Natural killer cell treated with Interleukin-12 subunit alpha and Interleukin-12 subunit beta and Interleukin-15 and Interleukin-18, amount 100 ng/mL, for 72 hours (primary cell): ENCODE measurements at regions not wholly inside any gene's neighbourhood (a gene's known extent, or its start where the extent isn't known, plus 50 kb on each side); places are given as distances from the start of the nearest gene placed in this dataset.

Experiments
- ATAC-seq, 2 donors: fragments of 150-1000 bp; cut with Tn5 transposase in 1 of 2; sonication (Bioruptor Pico), chemical (Tn5 transposase) in 1 of 2; 2 replicates each; pipeline ENCODE4 v1.10.0; 2021
- DNase-seq: peaks from one replicate; pipeline ENCODE4 v3.0.0; 2022; ENCODE audit warnings: low spot score
- H3K27ac Mint-ChIP-seq, 2 donors: 1 replicate in 1 of 2; 2 replicates in 1 of 2; pipeline ENCODE4 v1.8.0; 2022; ENCODE audit warnings: mixed read lengths in 2 of 2, mild to moderate bottlenecking in 1 of 2, moderate library complexity in 1 of 2
- H3K27me3 Mint-ChIP-seq, 2 donors: 1 replicate in 1 of 2; 2 replicates in 1 of 2; pipeline ENCODE4 v1.8.0; 2022; ENCODE audit warnings: mixed read lengths in 2 of 2
- H3K36me3 Mint-ChIP-seq: one replicate; pipeline ENCODE4 v1.8.0; 2022; ENCODE audit warnings: mixed read lengths
- H3K4me1 Mint-ChIP-seq, 2 donors: 1 replicate in 1 of 2; 2 replicates in 1 of 2; pipeline ENCODE4 v1.8.0; 2022; ENCODE audit warnings: low read depth in 2 of 2, mixed read lengths in 2 of 2, mild to moderate bottlenecking in 1 of 2
- H3K4me3 Mint-ChIP-seq: one replicate; pipeline ENCODE4 v1.8.0; 2022; ENCODE audit warnings: mixed read lengths
- H3K9me3 Mint-ChIP-seq: 2 replicates; pipeline ENCODE4 v1.8.0; 2022; ENCODE audit warnings: mixed read lengths

DNA sequence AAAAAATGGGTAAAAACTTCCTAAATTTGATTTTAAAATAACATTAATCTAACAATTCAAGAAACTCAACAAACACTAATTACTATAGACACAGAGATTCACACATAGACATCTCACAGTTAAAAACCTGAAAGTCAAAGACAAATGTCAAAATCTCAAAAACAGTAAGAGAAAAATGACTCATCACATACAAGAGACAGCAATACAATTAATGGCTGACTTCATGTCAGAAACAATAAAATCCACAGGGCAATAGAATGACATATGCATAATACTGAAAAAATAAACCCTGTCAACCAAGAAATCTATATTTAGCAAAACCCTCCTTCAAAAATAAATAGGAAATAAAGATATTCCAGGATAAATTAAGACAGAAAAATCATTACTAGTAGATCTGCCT lies 200.4 kb downstream of the CEMIP2 start:
- H3K36me3 Mint-ChIP-seq: no peaks in the 10 kb centered on the region
- ATAC-seq: no peak

DNA sequence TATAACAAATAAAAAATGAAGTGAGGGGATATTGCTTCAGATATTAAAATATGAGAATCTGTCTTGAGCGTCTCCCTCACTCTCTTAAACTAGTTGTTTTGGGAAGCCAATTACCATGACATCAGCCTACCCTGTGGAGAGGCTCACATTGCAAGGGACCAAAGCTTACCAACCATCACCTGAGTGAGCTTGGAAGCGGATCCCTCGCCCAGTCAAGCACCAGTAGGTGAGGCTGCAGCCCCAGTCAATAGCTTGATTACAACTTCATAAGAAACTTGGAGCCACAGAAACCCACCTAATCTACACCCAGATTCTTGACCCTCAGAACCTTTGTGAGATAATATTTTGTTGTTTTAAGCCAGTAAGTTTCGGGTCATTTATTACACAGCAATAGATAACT lies 206.2 kb downstream of the CEMIP2 start:
- H3K9me3 Mint-ChIP-seq: no peaks in the 10 kb centered on the region
- H3K27me3 Mint-ChIP-seq: peaks cover 7 to 24% of the 10 kb centered on the region in 2 donors
- H3K4me3 Mint-ChIP-seq: no peak overlapping the region
- no peaks in the 10 kb centered on the region for H3K36me3 Mint-ChIP-seq
- no peak overlapping the region for H3K27ac Mint-ChIP-seq
- no peaks in the 10 kb centered on the region for H3K4me1 Mint-ChIP-seq
- DNase-seq (no peak), ATAC-seq (no peak)

More for the DNA sequence above, 200.4 kb downstream of the CEMIP2 start:
- no peak overlapping the region for H3K27ac Mint-ChIP-seq
- no peak overlapping the region for H3K4me3 Mint-ChIP-seq
- no peak for DNase-seq
- peaks cover 9 to 26% of the 10 kb centered on the region in 2 donors for H3K27me3 Mint-ChIP-seq
- H3K4me1 Mint-ChIP-seq: no peaks in the 10 kb centered on the region
- H3K9me3 Mint-ChIP-seq: no peaks in the 10 kb centered on the region

DNA sequence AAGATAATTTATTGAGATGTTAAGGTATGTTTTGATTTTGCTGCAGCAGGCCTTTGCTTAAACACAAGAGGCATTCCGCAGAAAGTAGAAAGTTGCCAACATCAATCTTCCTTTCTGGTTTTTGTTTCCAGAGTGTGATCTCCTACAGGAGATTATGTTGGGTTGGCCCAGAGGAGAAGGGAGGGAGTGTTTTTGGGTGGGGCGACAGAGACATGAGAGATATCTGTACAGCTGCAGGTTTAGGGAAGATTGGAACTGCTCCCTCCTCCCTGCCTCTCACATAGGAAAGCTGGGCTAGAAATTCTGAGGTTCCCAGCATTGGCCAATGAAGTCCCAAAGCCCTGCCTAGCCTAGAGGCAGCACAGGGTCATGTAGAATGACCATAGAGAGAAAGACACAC lies 211.0 kb downstream of the CEMIP2 start:
- ATAC-seq (no peak), DNase-seq (no peak)
- Mint-ChIP-seq H3K4me3 (no peak overlapping the region), H3K4me1 (no peaks in the 10 kb centered on the region), H3K36me3 (no peaks in the 10 kb centered on the region), H3K9me3 (no peaks in the 10 kb centered on the region), H3K27ac (no peak overlapping the region), H3K27me3 (peaks cover 18 to 37% of the 10 kb centered on the region in 2 donors)

DNA sequence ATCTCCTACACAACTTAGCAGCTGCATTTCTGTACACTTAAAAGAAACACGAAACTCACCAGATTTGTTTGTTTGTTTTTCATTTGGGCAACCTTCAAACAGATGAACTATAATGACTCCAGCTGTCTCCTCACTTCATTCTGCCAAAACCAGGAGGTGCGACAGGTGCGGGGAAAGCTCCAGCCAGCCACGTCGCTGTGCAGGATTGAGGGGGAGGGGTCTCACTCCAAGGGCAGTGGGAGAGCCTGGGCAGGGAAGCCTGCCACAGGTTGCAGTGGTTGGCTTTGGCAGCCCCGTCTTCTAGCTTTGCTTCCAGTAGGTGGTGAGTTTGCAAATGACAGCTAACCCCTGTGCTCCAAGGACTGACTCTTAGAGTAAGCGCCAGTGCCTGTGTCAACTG lies 215.8 kb downstream of the CEMIP2 start:
- no peaks in the 10 kb centered on the region for H3K36me3 Mint-ChIP-seq
- H3K27me3 Mint-ChIP-seq: peaks cover 36 to 61% of the 10 kb centered on the region in 2 donors
- no peak overlapping the region for H3K27ac Mint-ChIP-seq
- no peaks in the 10 kb centered on the region for H3K9me3 Mint-ChIP-seq
- H3K4me1 Mint-ChIP-seq: no peaks in the 10 kb centered on the region
- ATAC-seq (no peak), DNase-seq (no peak)
- no peak overlapping the region for H3K4me3 Mint-ChIP-seq

DNA sequence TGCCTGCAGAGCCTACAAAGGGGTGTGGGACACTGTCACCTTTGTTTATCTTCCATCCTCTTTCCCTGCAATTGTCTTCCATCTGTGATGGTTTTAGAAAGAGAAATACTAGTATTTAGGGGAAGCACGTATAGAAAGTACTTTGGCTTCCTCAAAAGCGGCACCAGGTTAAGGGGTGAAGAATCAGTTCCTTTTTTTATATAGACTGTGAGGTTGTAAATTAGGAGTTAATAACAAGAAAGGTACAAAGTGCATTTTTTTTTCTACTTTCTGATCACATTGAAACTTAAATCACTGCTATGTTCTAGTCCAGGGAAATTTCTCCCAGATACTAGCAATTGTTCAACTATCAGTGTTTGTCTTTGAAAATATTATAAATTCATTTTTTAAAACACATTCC lies 219.3 kb downstream of the CEMIP2 start:
- H3K9me3 Mint-ChIP-seq: no peaks in the 10 kb centered on the region
- DNase-seq (no peak), ATAC-seq (no peak)
- no peaks in the 10 kb centered on the region for H3K4me1 Mint-ChIP-seq
- no peak overlapping the region for H3K27ac Mint-ChIP-seq
- no peak overlapping the region for H3K4me3 Mint-ChIP-seq
- no peaks in the 10 kb centered on the region for H3K36me3 Mint-ChIP-seq
- peaks cover 34 to 48% of the 10 kb centered on the region in 2 donors for H3K27me3 Mint-ChIP-seq

DNA sequence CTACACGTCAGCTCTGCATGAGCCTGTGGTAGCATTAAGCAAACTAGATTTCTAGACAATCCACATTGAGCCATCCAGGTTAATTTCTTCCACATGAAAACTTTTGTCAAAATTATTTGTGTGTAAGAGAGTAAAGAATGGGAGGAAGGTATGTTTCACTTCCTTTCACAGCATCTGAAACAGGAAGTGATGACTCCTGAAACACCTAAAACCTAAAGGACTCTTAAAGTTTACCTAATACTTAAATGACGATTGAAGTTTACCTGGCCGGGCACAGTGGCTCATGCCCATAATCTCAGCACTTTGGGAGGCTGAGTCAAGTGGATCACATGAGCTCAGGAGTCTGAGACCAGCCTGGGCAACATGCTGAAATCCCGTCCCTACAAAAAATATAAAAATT lies 223.8 kb downstream of the CEMIP2 start:
- Mint-ChIP-seq H3K27me3 (peaks cover 23 to 44% of the 10 kb centered on the region in 2 donors), H3K27ac (no peak overlapping the region), H3K9me3 (no peaks in the 10 kb centered on the region), H3K4me1 (no peaks in the 10 kb centered on the region), H3K36me3 (no peaks in the 10 kb centered on the region), H3K4me3 (no peak overlapping the region)
- DNase-seq: no peak
- ATAC-seq: no peak

DNA sequence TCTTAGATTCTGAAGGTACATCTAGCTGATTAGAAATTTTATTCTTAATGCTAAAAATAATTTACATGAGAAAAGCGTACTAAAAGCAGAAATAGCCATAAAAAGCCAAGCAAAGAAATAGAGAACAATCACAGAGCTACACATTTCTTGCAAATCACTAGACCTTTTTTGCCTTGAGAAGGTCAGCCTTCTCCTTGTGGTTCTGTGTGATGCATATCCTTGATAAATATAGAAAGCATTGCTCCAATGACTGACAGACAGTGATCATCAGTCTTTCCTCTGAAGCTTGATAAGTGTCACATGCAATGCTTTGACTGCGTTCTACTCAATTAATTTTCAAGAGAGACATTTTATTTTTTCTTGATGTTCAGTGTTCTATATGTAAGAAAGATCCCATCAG lies 226.9 kb downstream of the CEMIP2 start:
- Mint-ChIP-seq H3K9me3 (no peaks in the 10 kb centered on the region), H3K27ac (no peak overlapping the region), H3K4me3 (no peak overlapping the region), H3K27me3 (peaks cover 14 to 29% of the 10 kb centered on the region in 2 donors), H3K4me1 (no peaks in the 10 kb centered on the region), H3K36me3 (no peaks in the 10 kb centered on the region)
- no peak for ATAC-seq
- no peak for DNase-seq

DNA sequence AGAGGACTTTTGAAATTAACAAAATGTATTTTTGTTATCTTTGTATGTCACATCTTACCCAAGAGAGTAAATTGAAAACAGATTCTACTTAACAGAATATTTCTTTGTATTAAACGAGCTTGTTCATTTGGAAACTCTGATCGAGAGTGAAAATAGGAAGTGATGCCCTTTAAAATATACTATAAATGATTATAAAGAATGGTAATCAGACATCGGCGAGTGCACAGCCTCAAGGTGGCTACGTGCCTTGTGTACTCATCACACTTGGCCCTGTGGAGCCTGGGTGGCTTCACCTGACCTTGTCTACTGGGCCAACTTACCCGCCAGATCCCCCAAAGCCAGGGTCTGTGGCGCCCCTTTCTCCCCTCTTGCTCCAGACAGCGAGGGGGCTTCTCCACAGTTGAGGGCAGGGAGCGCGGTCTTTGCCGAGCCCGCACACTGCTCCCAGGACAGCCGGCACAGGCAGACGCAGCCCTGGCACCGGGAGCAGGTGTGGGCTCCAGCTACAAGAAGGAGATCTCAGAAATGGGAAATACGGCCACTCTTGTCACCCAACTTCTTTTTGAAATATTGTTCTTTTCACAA lies 243.2 kb downstream of the CEMIP2 start:
- Mint-ChIP-seq H3K27me3 (peaks cover 8 to 15% of the 10 kb centered on the region in 2 donors), H3K36me3 (no peaks in the 10 kb centered on the region), H3K27ac (no peak overlapping the region), H3K9me3 (no peaks in the 10 kb centered on the region), H3K4me3 (no peak overlapping the region), H3K4me1 (no peaks in the 10 kb centered on the region)
- DNase-seq (no peak), ATAC-seq (no peak)

DNA sequence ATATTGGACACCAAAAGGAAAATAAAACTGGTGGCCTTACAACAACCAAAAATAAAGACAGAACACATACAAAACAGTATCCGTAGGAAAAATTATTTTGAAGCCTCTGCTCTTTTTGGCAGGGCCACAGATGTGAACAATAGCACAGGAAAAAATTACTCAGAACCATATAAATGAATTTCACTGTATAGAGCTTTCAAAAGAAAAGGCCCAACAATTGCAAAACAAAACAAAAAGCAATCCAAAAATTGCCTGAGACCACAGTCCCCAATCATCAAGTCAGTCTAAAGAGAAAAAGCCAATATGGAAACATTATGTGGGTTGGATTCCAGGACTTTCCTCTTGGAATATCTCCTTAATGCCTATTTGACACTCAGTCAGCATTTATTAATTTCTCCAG lies 243.8 kb downstream of the CEMIP2 start:
- Mint-ChIP-seq H3K36me3 (no peaks in the 10 kb centered on the region), H3K4me3 (no peak overlapping the region), H3K4me1 (no peaks in the 10 kb centered on the region), H3K9me3 (no peaks in the 10 kb centered on the region), H3K27ac (no peak overlapping the region), H3K27me3 (peaks cover 11 to 15% of the 10 kb centered on the region in 2 donors)
- ATAC-seq (no peak), DNase-seq (no peak)

DNA sequence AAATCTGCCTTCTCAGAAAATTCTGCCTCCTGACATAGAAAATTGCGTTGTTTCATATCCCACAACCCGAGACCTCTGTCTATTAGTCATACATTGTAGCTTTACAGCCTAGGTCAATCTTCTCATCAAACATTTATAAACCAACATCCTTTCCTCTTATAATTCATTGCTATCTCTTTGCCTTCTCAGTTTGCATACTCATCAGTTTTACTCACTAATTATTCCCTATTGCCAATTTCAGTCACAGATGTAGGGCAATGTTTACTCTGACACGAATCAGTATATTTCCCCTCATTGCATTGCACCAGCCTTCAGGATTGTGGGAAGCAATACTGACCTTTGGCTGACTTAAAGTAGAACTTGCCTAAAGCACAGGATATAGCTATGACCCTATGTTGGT lies 247.2 kb downstream of the CEMIP2 start:
- no peak overlapping the region for H3K27ac Mint-ChIP-seq
- DNase-seq: no peak
- no peaks in the 10 kb centered on the region for H3K4me1 Mint-ChIP-seq
- no peaks in the 10 kb centered on the region for H3K9me3 Mint-ChIP-seq
- no peaks in the 10 kb centered on the region for H3K36me3 Mint-ChIP-seq
- no peak for ATAC-seq
- peaks cover 9 to 13% of the 10 kb centered on the region in 2 donors for H3K27me3 Mint-ChIP-seq
- no peak overlapping the region for H3K4me3 Mint-ChIP-seq

DNA sequence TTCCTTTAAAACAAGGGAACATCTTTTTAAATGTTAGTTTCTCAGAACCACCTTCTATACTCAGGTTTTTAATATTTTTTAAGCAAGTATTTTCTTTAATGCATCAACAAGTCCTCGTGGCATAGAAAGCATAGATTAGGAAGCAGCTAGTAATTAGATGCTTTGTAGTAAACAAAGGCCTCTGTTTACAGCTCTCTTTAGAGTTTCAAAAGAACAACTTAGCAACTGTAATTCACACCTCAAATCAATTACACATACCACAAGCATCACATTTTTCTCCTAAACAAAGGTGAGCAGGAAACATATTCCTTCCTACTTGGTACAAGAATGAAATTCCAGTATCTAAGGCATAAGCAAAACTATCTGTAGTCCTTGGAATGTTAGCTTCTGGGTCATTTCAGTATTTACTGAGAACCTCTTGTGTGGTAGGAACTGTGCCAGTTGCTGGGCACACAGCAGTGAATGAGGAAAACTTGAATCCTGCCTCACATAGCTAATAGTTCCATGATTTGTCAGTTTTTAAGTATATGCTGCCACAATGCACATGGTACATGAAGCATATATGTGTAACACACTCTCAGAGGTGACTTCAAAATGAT lies 249.1 kb downstream of the CEMIP2 start:
- no peak for ATAC-seq
- no peaks in the 10 kb centered on the region for H3K36me3 Mint-ChIP-seq
- no peaks in the 10 kb centered on the region for H3K4me1 Mint-ChIP-seq
- H3K4me3 Mint-ChIP-seq: no peak overlapping the region
- no peak for DNase-seq
- H3K27me3 Mint-ChIP-seq: peaks cover 9 to 22% of the 10 kb centered on the region in 2 donors
- no peak overlapping the region for H3K27ac Mint-ChIP-seq
- H3K9me3 Mint-ChIP-seq: peaks cover 3% of the 10 kb centered on the region

DNA sequence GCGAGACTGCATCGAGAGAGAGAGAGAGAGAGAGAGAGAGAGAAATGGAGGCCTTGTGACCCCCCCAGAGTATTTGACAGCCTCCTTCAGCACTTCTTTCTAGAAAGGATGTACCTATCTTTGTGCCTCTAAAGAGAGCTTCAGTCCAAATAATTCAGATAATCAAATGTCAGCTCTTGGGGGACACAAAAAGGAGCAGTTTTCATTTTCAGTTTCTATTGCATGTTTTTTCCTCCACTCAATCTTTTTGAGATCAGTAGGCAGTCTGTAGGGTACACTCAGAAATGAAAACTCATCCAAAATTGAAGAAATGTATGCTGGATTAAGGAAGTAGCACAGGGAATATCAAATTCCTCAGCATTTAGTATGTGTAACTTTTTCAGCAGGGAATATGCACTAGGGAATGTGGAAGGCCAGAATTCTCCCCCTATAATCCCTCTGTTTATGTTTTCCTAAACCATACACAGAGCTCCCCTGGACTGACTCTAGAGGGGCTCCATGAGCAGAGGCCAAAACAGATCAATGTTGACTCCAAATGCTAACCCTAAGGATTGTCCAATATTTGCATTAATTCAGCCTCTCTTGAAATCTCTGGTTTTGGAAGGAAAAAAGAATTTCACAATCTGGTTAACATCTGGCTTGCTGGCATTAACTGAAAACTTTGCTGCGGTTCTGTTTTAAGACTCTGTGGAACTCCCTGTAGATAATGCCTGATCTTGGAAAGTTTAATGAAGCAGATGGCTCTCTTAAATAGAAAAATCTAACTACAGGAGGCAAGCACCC lies 250.1 kb downstream of the CEMIP2 start:
- Mint-ChIP-seq H3K9me3 (peaks cover 3% of the 10 kb centered on the region), H3K4me1 (no peaks in the 10 kb centered on the region), H3K4me3 (no peak overlapping the region), H3K27ac (no peak overlapping the region), H3K27me3 (peaks cover 9 to 22% of the 10 kb centered on the region in 2 donors), H3K36me3 (no peaks in the 10 kb centered on the region)
- ATAC-seq (no peak), DNase-seq (no peak)

DNA sequence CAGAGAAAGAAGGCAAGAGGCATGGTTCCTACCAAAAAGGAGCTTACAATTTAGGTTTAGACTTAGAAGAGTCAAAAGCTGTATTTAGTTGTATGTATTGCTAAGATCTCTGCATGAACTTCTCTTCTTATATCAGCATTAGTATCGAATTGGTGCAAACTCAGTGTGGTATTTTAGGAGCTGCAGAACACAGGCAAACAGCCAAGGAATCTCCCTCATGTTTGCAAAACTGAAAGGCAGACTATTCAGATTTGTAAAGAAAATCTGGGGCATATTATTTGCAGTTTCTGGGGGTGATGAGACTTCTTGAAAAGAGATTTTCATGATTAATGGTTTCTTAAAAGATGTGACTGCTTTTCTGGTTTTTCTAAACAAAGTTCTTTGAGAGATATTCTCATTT lies 252.7 kb downstream of the CEMIP2 start:
- Mint-ChIP-seq H3K9me3 (peaks cover 3% of the 10 kb centered on the region), H3K4me1 (no peaks in the 10 kb centered on the region), H3K4me3 (no peak overlapping the region), H3K36me3 (no peaks in the 10 kb centered on the region), H3K27ac (no peak overlapping the region), H3K27me3 (peaks cover 17 to 22% of the 10 kb centered on the region in 2 donors)
- ATAC-seq (no peak), DNase-seq (no peak)

DNA sequence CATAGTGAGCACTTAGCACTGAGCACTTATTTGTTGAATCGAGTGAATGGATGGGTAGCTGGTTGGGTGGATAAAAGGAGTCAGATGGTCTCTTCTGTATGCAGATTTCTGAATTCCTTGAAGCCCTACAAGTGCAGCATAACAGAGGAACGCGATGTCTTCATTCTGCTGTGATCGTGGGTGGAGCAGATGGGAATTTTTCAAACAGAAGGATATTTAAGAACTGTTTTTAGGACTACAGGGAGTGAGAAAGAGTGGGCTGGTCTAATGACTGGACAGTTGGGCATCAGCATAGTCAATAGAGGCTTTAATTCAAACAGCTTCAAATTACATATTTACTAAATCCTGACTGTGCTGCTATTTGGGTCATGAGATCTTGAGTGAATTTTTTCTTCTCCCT lies 253.2 kb downstream of the CEMIP2 start:
- no peak overlapping the region for H3K4me3 Mint-ChIP-seq
- no peak overlapping the region for H3K27ac Mint-ChIP-seq
- no peaks in the 10 kb centered on the region for H3K36me3 Mint-ChIP-seq
- peaks cover 3% of the 10 kb centered on the region for H3K9me3 Mint-ChIP-seq
- ATAC-seq: no peak
- no peak for DNase-seq
- H3K27me3 Mint-ChIP-seq: peaks cover 22 to 23% of the 10 kb centered on the region in 2 donors
- H3K4me1 Mint-ChIP-seq: no peaks in the 10 kb centered on the region
